ENCODE measurements at regions not wholly inside any gene's neighbourhood (a gene's known extent, or its start where the extent isn't known, plus 50 kb on each side); places are given as distances from the start of the nearest gene placed in this dataset.

GRCh38 chr13:104436555-104436954 lies 1370.3 kb upstream of the SLC10A2 start:
- TF ChIP-seq ZNF600 (tag by site-specific recombination; IDR thresholded peaks at IDR 0.05): no peak
- TF ChIP-seq ZNF645 (tag by site-specific recombination; IDR thresholded peaks at IDR 0.05): no peak
- no peak for TF ChIP-seq CTCF (tag by site-specific recombination; IDR thresholded peaks at IDR 0.05)
- no peak for TF ChIP-seq ZBTB7A (tag by site-specific recombination; IDR thresholded peaks at IDR 0.05; ENCODE audit: low read depth)
